WERI-Rb-1 (cell line): ENCODE measurements at regions not wholly inside any gene's neighbourhood (a gene's known extent, or its start where the extent isn't known, plus 50 kb on each side); places are given as distances from the start of the nearest gene placed in this dataset.
"Not testable (repeated sequence)": the region's sequence is repeated elsewhere in the genome, so short reads cannot be mapped to it uniquely, and the experiment has no call there.

ENCODE experiments used
- DNase-seq: peaks from one replicate; pipeline ENCODE4 v3.0.0-alpha.2; 2020
- H3K27ac ChIP-seq: fragments of 250-450 bp; sonication (Bioruptor Pico); 2 replicates; pipeline ENCODE4 v1.5.1; 2020; ENCODE audit warnings: mild to moderate bottlenecking, moderate library complexity
- H3K27me3 ChIP-seq: fragments of 250-450 bp; sonication (Bioruptor Pico); 2 replicates; pipeline ENCODE4 v1.5.1; 2021; ENCODE audit warnings: mild to moderate bottlenecking, low read depth, moderate library complexity; ENCODE audit not compliant: insufficient read depth, severe bottlenecking
- H3K36me3 ChIP-seq: fragments of 250-450 bp; sonication (Bioruptor Pico); 2 replicates; pipeline ENCODE4 v1.5.1; 2020; ENCODE audit warnings: mild to moderate bottlenecking, moderate library complexity
- H3K4me3 ChIP-seq: 2 replicates; pipeline ENCODE4 v1.5.1; 2011; ENCODE audit warnings: low read depth, mild to moderate bottlenecking, control low read depth, low read length
- H3K9me3 ChIP-seq: fragments of 250-450 bp; sonication (Bioruptor Pico); 2 replicates; pipeline ENCODE4 v1.5.1; 2021; ENCODE audit warnings: mild to moderate bottlenecking, moderate library complexity; ENCODE audit not compliant: severe bottlenecking
- CTCF ChIP-seq: IDR thresholded peaks from 2 replicates; pipeline ENCODE4 v1.5.1; 2011; ENCODE audit warnings: low read depth, mild to moderate bottlenecking, control low read depth, inconsistent platforms, low read length

GRCh38 chr14:38549564-38549963, 293.7 kb upstream of the CLEC14A start:
- H3K27ac ChIP-seq: no peak overlapping the region
- no peaks in the 10 kb centered on the region for H3K36me3 ChIP-seq
- no peak for DNase-seq
- H3K4me3 ChIP-seq: no peak overlapping the region
- peaks cover 5% of the 10 kb centered on the region for H3K27me3 ChIP-seq
- TF ChIP-seq CTCF: no peak
- no peaks in the 10 kb centered on the region for H3K9me3 ChIP-seq

- no peak for DNase-seq
- Histone ChIP-seq H3K4me3 (no peak overlapping the region), H3K27ac (no peak overlapping the region), H3K9me3 (no peaks in the 10 kb centered on the region), H3K36me3 (no peaks in the 10 kb centered on the region), H3K27me3 (peaks cover 5% of the 10 kb centered on the region)
- TF ChIP-seq CTCF: no peak
Measured at GRCh38 chr14:38547961-38548490, 292.1 kb upstream of the CLEC14A start.

GRCh38 chr14:38546932-38547551, 291.1 kb upstream of the CLEC14A start:
- H3K4me3 ChIP-seq: no peak overlapping the region
- no peak overlapping the region for H3K27ac ChIP-seq
- no peaks in the 10 kb centered on the region for H3K9me3 ChIP-seq
- TF ChIP-seq CTCF: no peak
- DNase-seq: no peak
- H3K27me3 ChIP-seq: peaks cover 4% of the 10 kb centered on the region
- H3K36me3 ChIP-seq: no peaks in the 10 kb centered on the region

GRCh38 chr14:38544776-38545175, 288.9 kb upstream of the CLEC14A start:
- Histone ChIP-seq H3K36me3 (no peaks in the 10 kb centered on the region), H3K27ac (no peak overlapping the region), H3K9me3 (no peaks in the 10 kb centered on the region), H3K27me3 (peaks cover 6% of the 10 kb centered on the region), H3K4me3 (no peak overlapping the region)
- no peak for TF ChIP-seq CTCF
- peak; percentile 12 for DNase-seq

- DNase-seq, H3K4me3 ChIP-seq, H3K27me3 ChIP-seq, H3K9me3 ChIP-seq, H3K36me3 ChIP-seq, H3K27ac ChIP-seq: not testable (repeated sequence)
Measured at GRCh38 chr14:38543851-38544250, 288.0 kb upstream of the CLEC14A start.

GRCh38 chr14:38538053-38538452, 282.2 kb upstream of the CLEC14A start:
- not testable (repeated sequence) for H3K4me3 ChIP-seq, H3K9me3 ChIP-seq, DNase-seq, H3K27me3 ChIP-seq, H3K27ac ChIP-seq, H3K36me3 ChIP-seq
